ENCODE measurements at regions not wholly inside any gene's neighbourhood (a gene's known extent, or its start where the extent isn't known, plus 50 kb on each side); places are given as distances from the start of the nearest gene placed in this dataset.

DNA sequence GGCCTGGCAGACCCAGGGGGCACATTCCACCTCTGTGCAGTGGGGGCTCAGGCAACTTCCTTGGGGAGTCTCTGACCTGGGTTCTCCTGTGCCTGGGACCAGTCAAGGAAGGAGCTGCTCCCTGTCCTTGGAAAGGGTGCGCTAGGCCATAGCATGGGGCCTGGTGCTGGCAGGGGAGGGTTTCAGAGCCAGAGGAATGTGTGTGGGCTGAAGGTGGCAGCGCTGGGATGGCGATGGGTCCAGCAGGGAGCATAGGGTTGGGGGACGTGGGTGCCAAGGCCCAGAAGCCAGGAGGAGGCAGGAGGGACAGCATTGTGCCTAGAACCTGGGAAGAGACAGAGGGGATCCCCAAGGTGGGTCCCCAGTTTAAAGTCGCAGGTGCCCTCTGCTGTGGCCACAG is 66.3 kb upstream of the TUBA3E start:
- Histone ChIP-seq H3K4me1 (ENCODE audit: control insufficient read depth, extremely low read depth, insufficient read depth, low read length) (peaks cover 5% of the 10 kb centered on the region), H2AFZ (ENCODE audit: control insufficient read depth, low read length) (no peak overlapping the region), H3K9ac (ENCODE audit: control insufficient read depth, extremely low read depth, insufficient read depth, low read length) (no peak overlapping the region), H3K79me2 (ENCODE audit: control insufficient read depth, insufficient read depth, low read length) (no peaks in the 10 kb centered on the region), H3K4me2 (ENCODE audit: control insufficient read depth, extremely low read depth, insufficient read depth, low read depth, low read length) (no peak overlapping the region), H4K20me1 (ENCODE audit: control insufficient read depth, extremely low read depth, insufficient read depth, low read length) (no peaks in the 10 kb centered on the region), H3K9me1 (ENCODE audit: control insufficient read depth, extremely low read depth, insufficient read depth, low read length) (no peaks in the 10 kb centered on the region), H3K27ac (ENCODE audit: control insufficient read depth, insufficient read depth, low read length) (no peak overlapping the region), H3K27me3 (ENCODE audit: control insufficient read depth, extremely low read depth, insufficient read depth, low read length) (no peaks in the 10 kb centered on the region), H3K36me3 (ENCODE audit: control insufficient read depth in 2 of 2, extremely low read depth in 1 of 2, insufficient read depth in 2 of 2, low read length in 2 of 2) (no peaks in the 10 kb centered on the region), H3K4me3 (ENCODE audit: control insufficient read depth in 2 of 3, extremely low read depth in 1 of 3, insufficient read depth in 2 of 3, low read depth in 1 of 3, low read length in 3 of 3) (no peak overlapping the region), H3K9me3 (ENCODE audit: control insufficient read depth, low read depth, low read length) (no peaks in the 10 kb centered on the region)
- dilution Hi-C loops (cut with MboI; ENCODE audit: extremely low pct_ligation_motif_present, low sequenced_read_pairs): no loop called here
- no peak for TF ChIP-seq EZH2 (IDR thresholded peaks at IDR 0.05; ENCODE audit: low read length)
- TF ChIP-seq CTCF (optimal IDR thresholded peaks at IDR 0.05 in 1 of 3, IDR thresholded peaks at IDR 0.05 in 1 of 3, conservative IDR thresholded peaks at IDR 0.05 in 1 of 3; ENCODE audit: extremely low read depth in 1 of 3, insufficient read depth in 2 of 3, low read length in 3 of 3): no peak
- no peak for DNase-seq (ENCODE audit: low read depth, low spot score)
- FAIRE-seq: no peak

DNA sequence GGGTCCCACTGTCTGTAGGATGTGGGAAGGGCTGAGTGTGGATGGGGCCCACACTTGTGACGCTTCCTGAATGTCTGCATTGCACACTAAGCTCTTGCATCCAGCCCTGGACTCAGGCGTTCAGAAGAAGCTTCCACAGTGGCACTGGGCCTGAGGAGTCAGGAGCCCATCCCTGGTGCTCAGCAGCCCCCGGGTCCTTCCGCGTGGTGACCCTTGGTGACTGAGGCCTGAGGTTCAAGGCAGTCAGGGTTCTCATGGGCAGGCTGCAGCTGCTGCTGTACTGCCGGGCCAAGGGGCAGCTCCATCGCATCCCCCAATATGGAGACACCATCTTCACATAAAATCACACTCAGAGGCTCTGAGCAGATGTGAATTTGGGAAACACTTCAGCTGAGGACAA is 65.8 kb upstream of the TUBA3E start:
- Histone ChIP-seq H3K27ac (ENCODE audit: control insufficient read depth, insufficient read depth, low read length) (no peak overlapping the region), H3K27me3 (ENCODE audit: control insufficient read depth, extremely low read depth, insufficient read depth, low read length) (no peaks in the 10 kb centered on the region), H3K79me2 (ENCODE audit: control insufficient read depth, insufficient read depth, low read length) (no peaks in the 10 kb centered on the region), H3K4me2 (ENCODE audit: control insufficient read depth, extremely low read depth, insufficient read depth, low read depth, low read length) (no peak overlapping the region), H3K4me1 (ENCODE audit: control insufficient read depth, extremely low read depth, insufficient read depth, low read length) (peaks cover 5% of the 10 kb centered on the region), H3K36me3 (ENCODE audit: control insufficient read depth in 2 of 2, extremely low read depth in 1 of 2, insufficient read depth in 2 of 2, low read length in 2 of 2) (no peaks in the 10 kb centered on the region), H4K20me1 (ENCODE audit: control insufficient read depth, extremely low read depth, insufficient read depth, low read length) (no peaks in the 10 kb centered on the region), H3K9me1 (ENCODE audit: control insufficient read depth, extremely low read depth, insufficient read depth, low read length) (no peaks in the 10 kb centered on the region), H3K9ac (ENCODE audit: control insufficient read depth, extremely low read depth, insufficient read depth, low read length) (no peak overlapping the region), H3K4me3 (ENCODE audit: control insufficient read depth in 2 of 3, extremely low read depth in 1 of 3, insufficient read depth in 2 of 3, low read depth in 1 of 3, low read length in 3 of 3) (no peak overlapping the region), H3K9me3 (ENCODE audit: control insufficient read depth, low read depth, low read length) (no peaks in the 10 kb centered on the region), H2AFZ (ENCODE audit: control insufficient read depth, low read length) (no peak overlapping the region)
- TF ChIP-seq CTCF (optimal IDR thresholded peaks at IDR 0.05 in 1 of 3, IDR thresholded peaks at IDR 0.05 in 1 of 3, conservative IDR thresholded peaks at IDR 0.05 in 1 of 3; ENCODE audit: extremely low read depth in 1 of 3, insufficient read depth in 2 of 3, low read length in 3 of 3): no peak
- no peak for TF ChIP-seq EZH2 (IDR thresholded peaks at IDR 0.05; ENCODE audit: low read length)
- dilution Hi-C loops (cut with MboI; ENCODE audit: extremely low pct_ligation_motif_present, low sequenced_read_pairs): no loop called here
- no peak for FAIRE-seq
- DNase-seq (ENCODE audit: low read depth, low spot score): no peak
